Esophagus (tissue), 2 donors: ENCODE measurements at regions not wholly inside any gene's neighbourhood (a gene's known extent, or its start where the extent isn't known, plus 50 kb on each side); places are given as distances from the start of the nearest gene placed in this dataset.
"Not testable (repeated sequence)": the region's sequence is repeated elsewhere in the genome, so short reads cannot be mapped to it uniquely, and the experiment has no call there.

Experiments
- H3K27ac ChIP-seq, 2 donors: one replicate each; pipeline ENCODE4 v1.5.1; 2013; ENCODE audit warnings: low read depth in 2 of 2, mild to moderate bottlenecking in 2 of 2, inconsistent platforms in 1 of 2, low read length in 1 of 2, moderate library complexity in 1 of 2
- H3K27me3 ChIP-seq, 2 donors: one replicate each; pipeline ENCODE4 v1.6.1; 2013; ENCODE audit warnings: low read length in 2 of 2, control low read depth in 1 of 2, mild to moderate bottlenecking in 1 of 2; ENCODE audit not compliant: insufficient read depth in 2 of 2, control insufficient read depth in 1 of 2
- H3K36me3 ChIP-seq, 2 donors: one replicate each; pipeline ENCODE4 v1.6.1; 2013; ENCODE audit warnings: low read length in 1 of 2; ENCODE audit not compliant: control insufficient read depth in 2 of 2, insufficient read depth in 2 of 2
- H3K4me1 ChIP-seq, 2 donors: one replicate each; pipeline ENCODE4 v1.6.1; 2013; ENCODE audit warnings: low read length in 1 of 2; ENCODE audit not compliant: control insufficient read depth in 2 of 2, insufficient read depth in 2 of 2
- H3K4me3 ChIP-seq, 2 donors: one replicate each; pipeline ENCODE4 v1.5.1; 2013; ENCODE audit warnings: low read length in 2 of 2, mild to moderate bottlenecking in 2 of 2, low read depth in 1 of 2, moderate library complexity in 1 of 2
- H3K9me3 ChIP-seq, 2 donors: one replicate each; pipeline ENCODE4 v1.6.1; 2013; ENCODE audit warnings: mild to moderate bottlenecking in 2 of 2, low read depth in 1 of 2, low read length in 1 of 2, moderate library complexity in 1 of 2; ENCODE audit not compliant: control insufficient read depth in 2 of 2, insufficient read depth in 1 of 2
- WGBS, 2 donors: extraction: QIAGEN DNeasy Blood & Tissue Kit; methylation state at CpG; one replicate each; pipeline ENCODE4 v1.1.7; 2013; 5-methylcytosine and 5-hydroxymethylcytosine counted together
- donor health status: healthy with polysubstance abuse.
- donor health status: Bipolar disorder and iron deficiency.

GRCh38 chr20:29115097-29115496 lies 2142.4 kb upstream of the DEFB115 start:
- not testable (repeated sequence) for H3K27ac ChIP-seq, H3K4me3 ChIP-seq, H3K4me1 ChIP-seq, H3K27me3 ChIP-seq, H3K36me3 ChIP-seq
- peaks cover 5 to 12% of the 10 kb centered on the region in 2 donors for H3K9me3 ChIP-seq
- whole genome bisulfite sequencing, 2 donors: 69 to 73% methylated on average over 4 of the region's 4 CpGs

DNA sequence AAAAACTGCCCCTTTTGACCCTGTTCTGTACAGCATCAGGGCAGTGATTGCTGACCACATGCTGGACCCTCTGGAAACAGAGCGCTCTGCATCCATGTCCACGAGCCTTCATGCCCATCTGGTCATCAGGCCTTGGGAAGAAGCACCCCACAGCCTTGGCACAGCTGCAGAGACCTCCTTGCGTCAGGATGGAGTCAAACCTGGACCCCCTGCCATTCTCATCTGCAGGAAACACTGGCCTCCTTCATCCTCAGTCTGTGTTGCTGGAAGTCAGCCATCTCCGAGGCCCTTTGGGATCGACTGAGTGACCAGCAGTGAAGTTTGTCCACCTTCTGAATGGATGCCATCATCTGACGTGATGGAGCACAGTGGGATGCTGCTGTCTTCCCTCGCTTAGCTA lies 2138.3 kb upstream of the DEFB115 start:
- Histone ChIP-seq H3K4me1 (no peaks in the 10 kb centered on the region), H3K4me3 (no peak overlapping the region), H3K9me3 (peaks cover 9 to 12% of the 10 kb centered on the region in 2 donors), H3K36me3 (no peaks in the 10 kb centered on the region), H3K27ac (no peak overlapping the region), H3K27me3 (no peaks in the 10 kb centered on the region)
- 66 to 69% methylated on average over 7 of the region's 7 CpGs for WGBS, 2 donors

DNA sequence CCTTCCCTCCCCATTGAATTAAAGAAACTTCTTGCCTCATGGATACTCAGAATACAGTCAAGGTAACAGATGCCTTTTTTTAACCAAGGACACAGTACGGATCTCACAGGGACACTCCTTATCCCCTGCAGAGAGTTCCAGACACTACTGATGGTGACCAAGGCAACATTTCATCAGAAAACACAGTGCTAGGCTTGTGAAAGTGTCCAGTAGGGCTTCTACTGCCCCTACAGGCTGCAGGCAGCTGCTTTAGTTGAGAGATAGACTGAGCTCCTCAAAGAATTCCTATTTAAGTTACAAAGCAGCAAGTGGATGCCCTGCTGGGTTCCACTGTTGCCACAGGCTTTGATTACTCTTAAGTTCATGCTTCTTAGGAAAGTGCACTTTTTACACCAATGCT lies 2137.8 kb upstream of the DEFB115 start:
- not testable (repeated sequence) for H3K4me3 ChIP-seq, H3K4me1 ChIP-seq, H3K36me3 ChIP-seq, H3K9me3 ChIP-seq, H3K27me3 ChIP-seq, H3K27ac ChIP-seq
- whole genome bisulfite sequencing, 2 donors: 52 to 53% methylated on average over 1 of the region's 1 CpG

GRCh38 chr20:29120088-29120487 lies 2137.4 kb upstream of the DEFB115 start:
- H3K27ac ChIP-seq, H3K4me3 ChIP-seq, H3K9me3 ChIP-seq, H3K4me1 ChIP-seq, H3K27me3 ChIP-seq, H3K36me3 ChIP-seq: not testable (repeated sequence)
- WGBS, 2 donors: 61 to 67% methylated on average over 8 of the region's 8 CpGs

DNA sequence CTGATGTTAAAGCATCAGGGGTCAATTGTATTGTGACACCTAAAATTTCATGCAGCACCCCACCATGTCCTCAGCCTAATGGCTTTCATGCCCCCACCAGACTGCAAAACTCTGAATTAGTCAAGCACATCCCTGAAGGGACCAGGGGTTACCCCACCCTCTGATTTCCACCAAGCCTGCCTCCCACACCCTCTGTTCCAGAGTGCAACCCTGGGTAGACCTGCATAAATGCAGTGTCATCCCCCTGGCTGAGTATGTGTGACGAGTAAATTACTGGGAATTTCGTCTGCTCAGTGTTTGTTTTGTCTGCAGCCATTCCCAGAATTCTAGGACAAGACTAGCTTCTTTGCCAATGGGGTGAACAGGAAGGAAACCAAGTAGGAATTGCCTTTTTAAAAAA lies 2136.9 kb upstream of the DEFB115 start:
- H3K4me3 ChIP-seq, H3K36me3 ChIP-seq, H3K9me3 ChIP-seq, H3K4me1 ChIP-seq, H3K27ac ChIP-seq, H3K27me3 ChIP-seq: not testable (repeated sequence)
- 7% methylated on average over 2 of the region's 2 CpGs for WGBS, 2 donors

DNA sequence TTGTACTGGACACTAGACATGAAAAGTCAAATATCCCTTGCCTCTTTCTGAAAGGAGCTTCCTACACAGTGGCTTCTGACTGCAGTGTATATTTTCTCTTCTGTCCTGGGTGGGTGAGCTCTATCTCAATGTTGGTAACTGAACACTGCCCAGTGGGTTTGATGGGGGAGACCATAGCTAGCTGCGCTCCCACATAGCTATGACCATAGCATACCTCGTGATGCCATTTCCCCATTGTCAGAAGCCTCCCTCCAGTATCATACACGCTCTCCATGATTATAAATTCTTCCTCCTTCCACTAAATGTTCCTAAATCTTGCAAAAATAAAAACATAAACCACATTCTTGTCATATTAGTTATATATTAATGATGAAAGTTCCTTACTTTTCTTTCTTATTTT lies 2134.7 kb upstream of the DEFB115 start:
- not testable (repeated sequence) for H3K36me3 ChIP-seq, H3K4me3 ChIP-seq, H3K27ac ChIP-seq, H3K27me3 ChIP-seq, H3K9me3 ChIP-seq, H3K4me1 ChIP-seq
- 41 to 49% methylated on average over 3 of the region's 3 CpGs for WGBS, 2 donors

DNA sequence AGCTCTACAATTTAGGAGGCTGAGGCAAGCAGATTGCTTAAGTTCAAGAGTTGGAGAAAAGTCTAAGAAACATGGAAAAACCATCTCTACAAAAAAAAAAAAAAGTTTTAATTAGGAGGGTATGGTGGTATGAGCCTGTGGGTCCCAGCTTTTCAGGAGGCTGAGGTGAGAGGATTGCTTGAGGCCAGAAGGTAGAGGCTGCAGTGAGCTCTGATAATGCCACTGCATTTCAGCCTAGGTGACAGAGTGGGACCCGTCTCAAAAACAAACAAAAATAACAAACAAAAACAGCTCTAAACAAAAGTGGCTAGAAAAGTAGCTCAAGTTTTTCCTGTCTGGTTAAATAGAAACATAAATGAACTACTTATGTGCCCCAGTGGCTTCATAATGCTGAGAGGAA lies 2133.6 kb upstream of the DEFB115 start:
- no peak overlapping the region for H3K27ac ChIP-seq
- H3K36me3 ChIP-seq: no peaks in the 10 kb centered on the region
- peaks cover 4 to 9% of the 10 kb centered on the region in 2 donors for H3K9me3 ChIP-seq
- H3K27me3 ChIP-seq: no peaks in the 10 kb centered on the region
- 52 to 57% methylated on average over 1 of the region's 1 CpG for WGBS, 2 donors
- no peak overlapping the region for H3K4me3 ChIP-seq
- H3K4me1 ChIP-seq: no peaks in the 10 kb centered on the region
